ENCODE measurements at regions not wholly inside any gene's neighbourhood (a gene's known extent, or its start where the extent isn't known, plus 50 kb on each side); places are given as distances from the start of the nearest gene placed in this dataset.
"Not testable (repeated sequence)": the region's sequence is repeated elsewhere in the genome, so short reads cannot be mapped to it uniquely, and the experiment has no call there.

DNA sequence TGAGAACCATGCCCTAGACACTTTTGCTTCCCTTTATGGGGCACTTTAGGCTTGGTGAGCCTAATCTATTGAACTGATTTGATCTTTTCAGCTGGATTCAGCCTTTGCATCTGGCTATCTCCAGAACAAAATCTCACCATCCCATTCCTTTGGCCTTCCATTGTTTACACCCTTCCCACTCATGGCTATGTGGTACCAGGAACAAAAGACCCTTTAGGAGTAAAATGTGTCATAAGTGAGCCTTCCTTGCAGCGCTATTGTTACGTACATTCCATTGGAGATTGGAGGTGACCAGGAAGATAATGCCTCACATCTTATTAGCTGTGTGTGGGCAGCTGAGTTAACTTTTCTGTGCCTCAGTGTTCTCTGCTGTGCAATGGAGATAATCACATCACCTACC is 188.4 kb downstream of the SATB1 start:
- DNase-seq (ENCODE audit: low read depth) = no peak

DNA sequence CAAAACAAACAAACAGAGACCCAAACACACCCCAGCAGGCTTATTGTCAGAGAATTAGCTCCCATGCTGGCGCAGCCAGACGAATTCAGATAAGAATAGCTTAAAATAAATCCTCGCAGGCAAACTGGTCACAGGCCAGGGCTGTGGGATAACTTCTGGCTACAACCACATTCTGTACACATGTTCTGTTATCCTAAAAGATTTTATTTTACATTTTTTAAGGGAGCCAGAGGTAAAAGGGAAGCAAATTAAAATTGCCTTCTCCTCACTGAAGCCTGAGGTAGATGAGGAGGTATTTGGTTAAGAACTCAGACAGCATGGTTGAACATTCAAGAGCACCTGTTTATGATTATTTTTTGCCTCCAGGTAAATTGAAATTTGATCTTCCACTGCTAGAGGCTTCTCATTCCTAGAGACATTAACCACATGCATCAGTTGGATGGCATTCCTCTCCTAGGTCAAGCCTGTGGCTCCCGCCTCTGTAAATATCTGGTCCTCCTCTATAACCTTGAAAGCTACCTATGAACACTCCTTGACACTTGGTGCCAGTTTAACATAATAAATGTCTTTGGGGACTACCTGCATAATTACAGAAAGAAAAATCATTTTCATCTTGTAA is 190.3 kb downstream of the SATB1 start:
- no peak for DNase-seq (ENCODE audit: low read depth)

GRCh38 chr3:18233987-18234716 is 191.0 kb downstream of the SATB1 start:
- DNase-seq (ENCODE audit: low read depth) = no peak

DNA sequence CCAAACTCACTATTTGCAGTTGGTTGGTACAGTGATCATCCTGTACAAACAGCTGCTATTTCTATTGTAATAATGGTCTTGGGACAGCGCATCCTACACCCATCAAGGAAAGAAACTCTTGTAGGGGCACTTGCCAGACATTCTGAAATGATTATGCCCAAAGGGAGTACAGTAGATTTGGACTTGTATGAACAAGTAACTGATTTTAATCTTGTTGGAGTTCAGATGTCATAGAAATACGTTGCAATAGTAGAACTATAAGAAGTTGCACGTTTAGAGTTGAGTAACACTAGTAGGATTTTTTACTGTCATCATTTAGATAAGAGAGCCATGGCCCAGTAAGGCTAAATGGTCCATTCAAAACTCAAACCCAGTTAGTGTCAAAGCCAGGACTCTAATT is 192.8 kb downstream of the SATB1 start:
- DNase-seq (ENCODE audit: low read depth) = no peak

DNA sequence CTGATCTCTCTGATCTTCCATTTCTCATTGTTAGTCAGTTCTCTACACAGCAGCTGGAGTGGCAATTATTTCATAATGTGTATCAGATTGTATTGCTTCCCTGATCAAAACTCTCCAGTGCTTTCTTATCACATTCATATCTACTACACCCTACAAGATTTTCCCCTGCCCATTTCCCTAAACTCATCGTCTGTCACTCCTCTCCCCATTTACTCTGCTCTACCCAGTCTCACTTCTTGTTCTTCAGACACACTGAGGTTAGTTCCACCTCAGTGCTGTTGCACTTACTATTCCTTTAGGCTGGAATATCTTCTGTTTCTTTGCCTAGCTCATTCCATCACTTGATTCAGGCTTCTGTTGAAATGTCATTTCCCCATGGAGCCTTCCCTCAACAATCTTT is 197.1 kb downstream of the SATB1 start:
- no peak for DNase-seq (ENCODE audit: low read depth)

- no peak for DNase-seq (ENCODE audit: low read depth)
Measured at GRCh38 chr3:18225709-18226108, 199.4 kb downstream of the SATB1 start.

GRCh38 chr3:18224426-18224825 is 200.7 kb downstream of the SATB1 start:
- no peak for DNase-seq (ENCODE audit: low read depth)

- no peak for DNase-seq (ENCODE audit: low read depth)
Measured at GRCh38 chr3:18223974-18224373, 201.2 kb downstream of the SATB1 start.

DNA sequence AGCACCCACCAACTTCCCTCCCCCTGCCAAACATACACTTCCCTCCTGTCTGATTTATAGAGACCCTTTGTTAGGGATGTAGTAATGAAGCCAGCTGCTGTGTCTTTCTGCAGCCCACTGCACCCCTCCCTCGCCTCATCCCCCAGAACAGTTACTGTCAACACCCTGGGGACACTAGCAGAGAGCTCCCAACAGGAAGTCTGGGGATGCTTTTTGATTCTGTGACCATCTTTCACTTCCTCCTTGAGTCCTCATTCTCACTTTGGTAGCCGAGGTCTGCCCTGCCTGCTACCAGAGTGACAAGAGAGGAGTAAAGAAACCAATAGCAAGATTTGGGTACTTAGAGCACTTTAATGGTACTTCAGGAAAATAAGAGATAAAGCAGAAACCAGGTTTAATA is 201.6 kb downstream of the SATB1 start:
- no peak for DNase-seq (ENCODE audit: low read depth)

DNA sequence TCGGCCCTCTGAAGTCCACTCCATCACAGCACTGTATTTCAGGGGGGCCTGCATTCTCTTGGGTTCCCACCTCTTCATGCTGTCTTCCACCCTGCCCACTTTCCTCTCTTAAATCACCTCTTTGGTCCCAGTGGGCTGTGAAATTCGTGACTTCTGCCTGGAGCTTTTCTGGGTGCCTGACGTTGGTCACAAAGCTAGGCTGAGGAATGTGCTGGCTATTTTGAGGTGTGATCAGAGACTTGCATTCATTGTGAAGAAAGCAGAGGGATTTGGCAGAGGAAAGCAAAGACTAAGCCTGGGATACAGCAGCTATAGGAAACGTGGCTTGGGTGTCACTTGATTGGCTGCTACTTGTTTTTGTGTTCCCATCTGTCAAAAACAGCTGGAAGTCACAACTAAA is 202.5 kb downstream of the SATB1 start:
- DNase-seq (ENCODE audit: low read depth) = no peak

DNA sequence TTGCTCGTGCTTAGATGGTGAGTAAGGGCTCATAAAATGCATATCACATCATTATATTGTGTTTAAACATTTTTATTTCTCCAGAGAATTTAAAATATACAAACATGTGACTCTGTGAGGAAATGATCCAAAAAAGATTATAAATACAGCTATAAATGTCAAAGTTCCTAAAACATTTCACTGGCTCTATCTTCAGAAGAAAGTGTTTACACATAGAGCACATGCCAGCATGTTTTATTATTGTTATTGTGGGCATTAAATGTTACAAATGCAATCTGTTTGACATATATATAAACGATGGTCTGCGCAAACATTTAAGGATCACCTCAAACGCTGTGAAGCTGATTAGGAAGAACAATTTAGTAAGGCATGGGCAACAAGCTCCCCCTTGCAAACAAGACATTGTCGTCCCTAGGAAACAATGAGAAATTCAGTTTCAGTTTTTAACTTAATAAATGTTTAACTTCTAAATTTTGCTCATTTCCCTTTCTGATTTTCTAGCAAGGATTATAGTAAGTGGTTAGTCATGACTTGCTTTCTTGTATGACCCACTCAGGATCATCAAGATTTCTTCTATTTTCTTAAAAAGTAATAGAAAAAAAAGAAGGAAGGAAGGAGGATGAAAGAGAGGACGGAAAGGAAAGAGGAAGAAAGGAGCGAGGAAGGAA is 207.5 kb downstream of the SATB1 start:
- DNase-seq (ENCODE audit: low read depth) = peak; percentile 31

DNA sequence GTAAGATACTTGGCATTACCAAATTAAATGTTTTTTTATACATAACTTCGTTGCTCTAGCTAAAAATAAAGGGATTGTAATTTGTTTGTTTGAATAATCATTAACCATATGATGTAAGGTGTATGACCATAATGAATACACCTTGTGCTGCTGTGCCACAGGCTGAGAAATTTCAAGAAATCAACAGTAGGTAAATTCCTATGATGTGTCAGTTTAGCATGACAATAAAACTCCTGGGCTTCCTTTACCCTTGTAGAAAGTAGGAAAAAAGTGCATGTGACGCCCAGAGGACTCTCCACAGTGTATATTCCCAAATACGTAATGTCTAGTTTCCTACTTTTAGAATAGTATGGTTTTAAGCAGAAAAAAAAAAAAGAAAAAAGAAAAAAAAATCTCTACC is 208.1 kb downstream of the SATB1 start:
- DNase-seq (ENCODE audit: low read depth) = no peak

DNA sequence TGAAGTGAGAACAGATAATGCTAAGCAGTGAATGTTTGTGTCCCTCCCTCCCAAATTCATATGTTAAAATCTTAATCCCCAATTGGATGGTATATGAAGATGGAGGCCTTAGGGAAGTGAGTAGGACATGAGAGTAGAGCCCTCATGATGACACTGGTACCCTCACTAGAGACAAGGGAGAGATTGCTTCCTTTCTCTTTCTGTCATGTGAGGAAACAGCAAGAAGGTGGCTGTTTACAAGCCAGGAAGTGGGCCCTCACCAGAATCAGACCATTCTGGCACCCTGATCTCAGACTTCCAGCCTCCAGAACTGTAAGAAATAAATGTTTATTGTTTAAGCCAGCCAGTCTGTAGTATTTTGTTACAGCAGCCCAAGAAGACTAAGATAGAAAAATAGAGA is 209.5 kb downstream of the SATB1 start:
- DNase-seq (ENCODE audit: low read depth) = no peak

- no peak for DNase-seq (ENCODE audit: low read depth)
Measured at GRCh38 chr3:18211116-18211515, 214.0 kb downstream of the SATB1 start.

- DNase-seq (ENCODE audit: low read depth) = no peak
Measured at GRCh38 chr3:18208856-18209255, 216.3 kb downstream of the SATB1 start.

GRCh38 chr3:18208091-18208490 is 217.0 kb downstream of the SATB1 start:
- no peak for DNase-seq (ENCODE audit: low read depth)

GRCh38 chr3:18207226-18207625 is 217.9 kb downstream of the SATB1 start:
- no peak for DNase-seq (ENCODE audit: low read depth)

GRCh38 chr3:18205701-18206100 is 219.4 kb downstream of the SATB1 start:
- DNase-seq (ENCODE audit: low read depth) = not testable (repeated sequence)

GRCh38 chr3:18201315-18201714 is 223.8 kb downstream of the SATB1 start:
- no peak for DNase-seq (ENCODE audit: low read depth)

- DNase-seq (ENCODE audit: low read depth) = no peak
Measured at GRCh38 chr3:18199757-18200156, 225.4 kb downstream of the SATB1 start.

- no peak for DNase-seq (ENCODE audit: low read depth)
Measured at GRCh38 chr3:18195836-18196235, 229.3 kb downstream of the SATB1 start.

DNA sequence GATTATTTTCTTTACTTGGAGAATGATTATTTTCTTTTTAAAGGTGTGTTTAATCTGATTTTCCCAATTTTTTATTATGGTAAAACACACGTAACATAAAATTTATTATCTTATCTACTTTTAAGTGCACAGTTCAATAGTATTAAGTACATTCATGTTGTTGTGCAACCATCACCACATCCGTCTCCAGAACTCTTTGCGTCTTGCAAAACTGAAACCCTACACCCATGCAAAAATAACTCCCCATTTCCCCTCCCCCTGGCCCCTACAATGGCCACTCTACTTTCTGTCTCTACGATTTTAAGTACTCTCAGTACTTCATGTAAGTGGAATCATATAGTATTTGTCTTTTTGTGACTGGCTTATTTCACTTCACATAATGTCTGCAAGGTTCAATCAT is 230.7 kb downstream of the SATB1 start:
- DNase-seq (ENCODE audit: low read depth) = peak; percentile 27

DNA sequence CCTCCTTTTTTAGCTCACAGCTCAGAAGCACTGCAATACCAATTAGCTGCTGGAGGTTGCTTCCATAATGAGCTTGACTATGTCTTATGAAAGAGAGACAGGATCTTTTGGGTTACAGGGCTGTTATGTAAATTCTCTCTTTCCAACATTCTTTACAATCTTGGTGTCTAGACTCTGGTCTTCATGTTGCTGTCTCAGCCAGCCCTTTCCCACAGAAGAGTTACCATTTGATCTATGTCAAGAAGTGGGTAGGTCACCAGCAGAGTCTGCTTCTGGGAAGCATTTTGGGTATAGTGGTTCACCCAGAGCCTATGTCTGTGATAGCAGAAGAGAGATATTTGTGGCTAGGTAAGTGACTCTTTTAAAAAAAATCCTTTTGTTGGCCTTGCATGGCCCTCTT is 234.5 kb downstream of the SATB1 start:
- peak; percentile 2 for DNase-seq (ENCODE audit: low read depth)
